GM13976 (cell line): ENCODE measurements at regions not wholly inside any gene's neighbourhood (a gene's known extent, or its start where the extent isn't known, plus 50 kb on each side); places are given as distances from the start of the nearest gene placed in this dataset.

Experiments used
- DNase-seq: peaks from one replicate; pipeline ENCODE4 v3.0.0; 2012; ENCODE audit warnings: low spot score
- in situ Hi-C: fragments of 300-500 bp; cut with MboI; formaldehyde crosslinking; loops from one replicate; pipeline ENCODE4 v1.12.0; 2022; ENCODE audit warnings: low sequenced_read_pairs, mixed read lengths, inconsistent platforms; ENCODE audit not compliant: unreplicated experiment
- TF ChIP-seq, protein P1 (sequence below): IDR thresholded peaks from 2 replicates; pipeline ENCODE4 v1.5.1; 2012; ENCODE audit warnings: borderline replicate concordance, mild to moderate bottlenecking; ENCODE audit not compliant: insufficient read depth; ENCODE audit errors: extremely low read depth, missing control alignments, control extremely low read depth

DNA sequence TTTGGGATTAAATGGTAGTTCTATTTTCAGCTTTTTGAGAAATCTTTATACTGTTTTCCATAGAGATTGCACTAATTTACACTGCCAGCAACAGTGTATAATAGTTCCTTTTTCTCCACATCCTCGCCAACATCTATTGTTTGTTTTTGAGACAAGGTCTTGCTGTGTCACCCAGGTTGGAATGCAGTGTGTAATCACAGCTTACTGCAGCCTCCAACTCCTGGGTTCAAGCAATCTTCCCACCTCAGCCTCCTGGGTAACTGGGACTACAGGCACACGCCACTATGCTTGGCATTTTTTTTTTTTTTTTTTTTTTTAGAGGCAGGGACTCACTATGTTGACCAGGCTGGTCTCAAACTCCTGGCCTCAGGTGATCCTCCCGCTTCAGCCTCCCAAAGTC, 164.5 kb upstream of the CXADR start:
- in situ Hi-C loops = no loop called here

DNA sequence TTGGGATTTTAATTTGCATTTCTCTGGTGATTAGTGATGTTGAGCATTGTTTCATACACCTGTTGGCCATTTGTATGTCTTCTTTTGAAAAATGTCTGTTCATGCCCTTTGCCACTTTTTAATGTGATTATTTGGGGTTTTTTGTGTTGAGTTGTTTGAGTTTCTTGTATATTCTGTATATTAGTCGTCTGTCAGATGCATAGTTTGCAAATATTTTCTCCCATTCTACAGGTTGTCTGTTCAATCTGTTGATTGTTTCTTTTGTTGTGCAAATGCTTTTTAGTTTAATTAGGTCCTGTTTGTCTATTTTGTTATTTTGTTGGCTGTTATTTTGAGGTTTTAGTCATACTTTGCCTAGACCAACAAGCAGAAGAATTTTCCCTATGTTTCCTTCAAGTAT, 164.0 kb upstream of the CXADR start:
- TF ChIP-seq, protein P1, sequence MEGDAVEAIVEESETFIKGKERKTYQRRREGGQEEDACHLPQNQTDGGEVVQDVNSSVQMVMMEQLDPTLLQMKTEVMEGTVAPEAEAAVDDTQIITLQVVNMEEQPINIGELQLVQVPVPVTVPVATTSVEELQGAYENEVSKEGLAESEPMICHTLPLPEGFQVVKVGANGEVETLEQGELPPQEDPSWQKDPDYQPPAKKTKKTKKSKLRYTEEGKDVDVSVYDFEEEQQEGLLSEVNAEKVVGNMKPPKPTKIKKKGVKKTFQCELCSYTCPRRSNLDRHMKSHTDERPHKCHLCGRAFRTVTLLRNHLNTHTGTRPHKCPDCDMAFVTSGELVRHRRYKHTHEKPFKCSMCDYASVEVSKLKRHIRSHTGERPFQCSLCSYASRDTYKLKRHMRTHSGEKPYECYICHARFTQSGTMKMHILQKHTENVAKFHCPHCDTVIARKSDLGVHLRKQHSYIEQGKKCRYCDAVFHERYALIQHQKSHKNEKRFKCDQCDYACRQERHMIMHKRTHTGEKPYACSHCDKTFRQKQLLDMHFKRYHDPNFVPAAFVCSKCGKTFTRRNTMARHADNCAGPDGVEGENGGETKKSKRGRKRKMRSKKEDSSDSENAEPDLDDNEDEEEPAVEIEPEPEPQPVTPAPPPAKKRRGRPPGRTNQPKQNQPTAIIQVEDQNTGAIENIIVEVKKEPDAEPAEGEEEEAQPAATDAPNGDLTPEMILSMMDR = no peak
- DNase-seq = no peak
- in situ Hi-C loops = no loop called here

More for the DNA sequence above, 164.5 kb upstream of the CXADR start:
- TF ChIP-seq, protein P1 = no peak
- no peak for DNase-seq

DNA sequence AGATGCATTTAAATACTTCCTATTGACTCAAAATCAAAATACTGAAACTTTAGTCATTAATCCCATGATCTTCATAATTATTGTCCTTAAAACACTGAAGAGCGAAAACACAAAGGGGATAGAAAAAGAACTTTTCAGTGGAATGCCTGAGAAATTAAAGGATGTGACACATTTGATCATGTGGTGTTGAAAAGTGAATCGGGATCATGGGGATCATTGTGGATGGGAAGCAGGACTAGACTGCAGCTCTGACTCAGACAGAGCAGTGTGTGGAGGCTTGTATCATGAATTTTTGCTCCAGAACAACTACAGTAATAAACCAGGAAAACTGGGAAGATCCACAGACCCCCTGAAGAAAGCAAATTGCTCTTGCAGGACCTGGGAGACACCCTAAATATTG, 161.1 kb upstream of the CXADR start:
- DNase-seq = no peak
- in situ Hi-C loops = no loop called here
- TF ChIP-seq, protein P1 = no peak

DNA sequence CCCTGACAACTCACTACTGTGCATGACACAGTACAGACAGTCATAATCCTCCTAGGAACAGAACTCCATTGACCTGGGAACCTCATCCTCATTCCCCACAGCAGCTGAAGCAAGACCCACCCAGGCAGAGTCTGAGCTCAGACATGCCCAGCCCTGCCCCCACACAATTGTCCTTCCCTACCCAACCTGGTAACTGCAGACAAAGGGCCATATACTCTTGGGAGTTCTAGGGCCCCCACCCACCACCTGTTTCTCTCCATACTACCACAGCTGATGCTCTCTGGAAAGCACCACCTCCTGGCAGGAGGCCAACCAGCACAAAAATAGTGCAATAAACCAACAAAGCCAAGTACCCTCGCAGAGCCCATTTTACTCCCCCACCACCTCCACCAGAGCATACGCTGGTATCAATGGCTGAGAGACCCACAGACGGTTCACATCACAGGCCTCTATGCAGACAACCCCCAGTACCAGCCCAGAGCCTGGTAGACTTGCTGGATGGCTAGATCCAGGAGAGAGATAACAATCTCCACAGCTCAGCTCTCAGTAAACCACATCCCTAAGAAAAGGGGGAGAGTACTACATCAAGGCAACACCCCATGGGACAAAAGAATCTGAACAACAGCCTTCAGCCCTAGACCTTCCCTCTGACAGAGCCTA, 159.7 kb upstream of the CXADR start:
- TF ChIP-seq, protein P1 = no peak
- DNase-seq = no peak
- in situ Hi-C loops = no loop called here

DNA sequence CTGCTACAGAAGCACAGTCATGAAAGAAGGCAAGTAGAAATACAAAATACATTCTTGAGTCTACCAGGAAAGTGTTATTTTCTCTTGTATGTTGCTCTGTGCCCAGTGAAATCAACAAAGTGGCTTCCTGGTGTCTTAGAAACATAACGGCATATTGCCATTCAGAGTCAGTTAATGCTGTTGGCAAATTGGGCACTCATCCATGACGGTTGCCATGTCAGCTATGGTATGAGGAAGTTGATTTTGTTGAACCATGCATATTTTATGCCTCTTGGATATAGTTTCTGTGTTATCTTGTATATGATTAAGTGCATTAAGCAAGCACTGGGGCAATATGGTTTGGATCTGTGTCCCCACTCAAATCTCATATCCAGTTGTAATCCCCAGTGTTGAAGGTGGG, 153.1 kb upstream of the CXADR start:
- in situ Hi-C loops = no loop called here
- no peak for DNase-seq
- TF ChIP-seq, protein P1 = no peak

DNA sequence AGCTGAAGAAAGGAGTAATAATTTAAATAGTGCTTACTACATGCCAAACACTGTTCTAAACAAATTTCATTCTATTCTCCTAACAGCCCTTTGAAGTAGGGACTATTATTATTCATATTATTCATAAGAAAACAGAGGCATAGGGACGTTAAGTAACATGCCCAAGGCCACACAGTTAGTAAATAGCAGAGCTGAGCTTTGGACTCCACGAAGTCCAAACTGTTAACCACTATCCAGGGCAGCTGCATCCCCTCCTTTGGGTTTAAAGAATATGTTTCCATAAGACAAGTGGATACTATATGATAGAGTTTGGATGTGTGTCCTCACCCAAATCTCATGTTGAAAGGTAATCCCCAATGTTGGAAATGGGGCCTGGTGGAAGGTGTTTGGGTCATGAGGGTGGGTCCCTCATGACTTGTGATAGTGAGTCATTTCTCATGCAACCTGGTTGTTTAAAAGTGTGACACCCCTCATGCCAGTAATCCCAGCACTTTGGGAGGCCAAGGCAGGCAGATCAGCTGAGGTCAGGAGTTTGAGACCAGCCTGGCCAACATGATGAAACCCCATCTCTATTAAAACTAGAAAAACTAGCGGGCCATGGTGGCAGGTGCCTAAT, 144.0 kb upstream of the CXADR start:
- in situ Hi-C loops = no loop called here
- TF ChIP-seq, protein P1 = no peak
- no peak for DNase-seq
